NCI-H1105 (cell line): ENCODE measurements at regions not wholly inside any gene's neighbourhood (a gene's known extent, or its start where the extent isn't known, plus 50 kb on each side); places are given as distances from the start of the nearest gene placed in this dataset.

ENCODE experiments used
- DNase-seq: peaks from one replicate; lab custom pipeline; 2025; lab: John Stamatoyannopoulos, UW

GRCh38 chr18:79610461-79611039 is 69.1 kb upstream of the CTDP1 start:
- DNase-seq = no peak

DNA sequence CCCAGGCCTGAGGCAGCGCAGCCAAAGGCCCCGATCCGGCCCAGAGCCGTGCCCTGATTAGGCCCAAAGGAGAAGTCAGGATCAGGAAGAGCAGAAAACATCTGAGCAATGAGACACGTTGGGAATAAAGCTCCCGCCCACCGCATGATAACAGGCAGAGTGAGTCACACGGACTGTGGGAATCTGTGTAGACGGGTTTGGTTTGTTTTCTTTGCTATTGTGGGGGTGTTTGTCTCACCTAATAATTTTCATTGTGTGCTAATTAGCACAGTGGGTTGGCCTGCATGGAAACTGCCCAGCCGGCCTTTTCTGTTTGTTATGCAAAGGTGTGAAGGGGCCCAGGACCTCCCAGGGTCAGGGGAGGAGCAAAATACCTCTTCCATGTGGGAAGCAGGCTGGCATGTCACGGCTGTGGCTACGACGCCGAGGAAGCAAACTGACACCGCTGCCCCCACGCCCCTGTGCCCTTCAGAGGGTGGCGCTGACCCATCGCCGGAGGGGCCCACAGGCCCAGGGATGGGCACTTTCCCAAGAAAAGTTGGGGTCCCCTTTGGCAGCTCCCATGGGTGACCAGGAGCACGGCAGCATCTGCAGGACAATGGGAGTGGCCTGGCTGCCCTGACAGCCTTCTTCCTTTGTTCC is 68.4 kb upstream of the CTDP1 start:
- DNase-seq = no peak

DNA sequence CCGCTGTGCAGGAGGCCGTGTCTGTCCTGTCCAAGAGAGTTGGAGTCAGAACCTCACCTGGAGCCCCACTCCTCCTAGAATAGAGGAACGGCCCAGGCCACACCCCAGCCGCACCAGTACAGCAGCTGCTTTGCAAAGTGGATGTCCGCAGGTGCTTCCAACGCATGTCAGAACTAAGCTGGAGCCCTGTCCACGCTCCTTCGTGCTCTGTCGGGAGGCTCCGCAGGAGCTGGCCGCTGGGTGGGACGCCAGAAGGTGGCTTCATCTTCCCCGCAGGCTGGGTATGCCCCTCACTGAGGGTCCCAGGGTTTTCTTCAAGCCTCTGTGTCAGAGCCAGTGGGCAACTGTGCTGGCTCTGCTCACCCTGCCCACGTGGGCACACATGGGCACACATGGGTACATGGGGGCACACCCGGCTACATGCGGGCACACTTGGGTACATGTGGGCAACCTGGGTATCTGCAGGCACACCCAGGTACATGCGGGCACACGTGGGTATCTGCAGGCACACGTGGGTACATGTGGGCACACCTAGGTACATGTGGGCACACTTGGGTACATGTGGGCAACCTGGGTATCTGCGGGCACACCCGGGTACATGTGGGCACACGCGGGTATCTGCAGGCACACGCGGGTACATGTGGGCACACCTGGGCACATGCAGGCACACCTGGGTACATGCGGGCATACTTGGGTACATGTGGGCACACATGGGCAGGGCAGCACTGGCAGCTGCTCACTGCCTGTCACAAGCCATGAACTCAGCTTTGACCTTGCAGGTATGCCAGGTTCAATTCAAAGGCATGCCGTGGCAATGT is 67.1 kb upstream of the CTDP1 start:
- no peak for DNase-seq

- no peak for DNase-seq
Measured at GRCh38 chr18:79613186-79613931, 66.2 kb upstream of the CTDP1 start.

DNA sequence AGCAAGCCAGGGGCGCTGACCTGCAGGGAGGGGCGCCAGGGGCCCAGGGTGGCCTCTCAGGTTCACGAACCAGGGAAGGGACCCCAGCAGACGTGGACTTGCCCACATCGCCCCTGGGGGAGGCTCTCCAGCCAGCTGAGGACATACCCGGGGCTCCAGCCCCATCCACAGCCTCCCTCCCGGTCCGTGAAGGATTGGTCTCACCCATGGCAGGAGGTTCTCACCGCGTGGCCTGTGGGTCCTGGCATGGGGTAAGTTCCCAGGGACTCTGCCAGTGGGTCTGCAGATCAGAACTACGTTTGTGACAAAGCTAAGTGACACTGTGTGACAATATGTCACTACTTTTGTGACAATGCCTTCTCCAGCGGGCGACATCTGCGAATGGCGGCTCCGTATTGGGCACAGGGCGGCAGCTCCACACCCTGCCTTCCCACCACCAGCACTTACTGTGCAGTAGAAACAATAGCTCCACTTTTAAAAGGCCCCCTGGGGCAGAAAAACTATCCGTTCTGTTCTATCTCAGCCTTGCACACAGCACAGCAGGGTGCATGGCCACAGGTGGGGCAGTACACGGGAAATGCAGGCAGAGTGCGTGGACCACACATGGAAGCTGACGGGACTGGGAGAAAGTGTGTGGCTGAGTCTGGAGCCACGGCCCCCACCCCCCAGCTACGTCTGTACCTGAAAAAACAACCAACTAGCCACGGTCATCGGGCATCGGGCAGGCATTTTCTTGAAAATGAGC is 65.2 kb upstream of the CTDP1 start:
- DNase-seq = no peak

- DNase-seq = no peak
Measured at GRCh38 chr18:79615091-79615490, 64.5 kb upstream of the CTDP1 start.

- DNase-seq = no peak
Measured at GRCh38 chr18:79615586-79615985, 64.0 kb upstream of the CTDP1 start.

DNA sequence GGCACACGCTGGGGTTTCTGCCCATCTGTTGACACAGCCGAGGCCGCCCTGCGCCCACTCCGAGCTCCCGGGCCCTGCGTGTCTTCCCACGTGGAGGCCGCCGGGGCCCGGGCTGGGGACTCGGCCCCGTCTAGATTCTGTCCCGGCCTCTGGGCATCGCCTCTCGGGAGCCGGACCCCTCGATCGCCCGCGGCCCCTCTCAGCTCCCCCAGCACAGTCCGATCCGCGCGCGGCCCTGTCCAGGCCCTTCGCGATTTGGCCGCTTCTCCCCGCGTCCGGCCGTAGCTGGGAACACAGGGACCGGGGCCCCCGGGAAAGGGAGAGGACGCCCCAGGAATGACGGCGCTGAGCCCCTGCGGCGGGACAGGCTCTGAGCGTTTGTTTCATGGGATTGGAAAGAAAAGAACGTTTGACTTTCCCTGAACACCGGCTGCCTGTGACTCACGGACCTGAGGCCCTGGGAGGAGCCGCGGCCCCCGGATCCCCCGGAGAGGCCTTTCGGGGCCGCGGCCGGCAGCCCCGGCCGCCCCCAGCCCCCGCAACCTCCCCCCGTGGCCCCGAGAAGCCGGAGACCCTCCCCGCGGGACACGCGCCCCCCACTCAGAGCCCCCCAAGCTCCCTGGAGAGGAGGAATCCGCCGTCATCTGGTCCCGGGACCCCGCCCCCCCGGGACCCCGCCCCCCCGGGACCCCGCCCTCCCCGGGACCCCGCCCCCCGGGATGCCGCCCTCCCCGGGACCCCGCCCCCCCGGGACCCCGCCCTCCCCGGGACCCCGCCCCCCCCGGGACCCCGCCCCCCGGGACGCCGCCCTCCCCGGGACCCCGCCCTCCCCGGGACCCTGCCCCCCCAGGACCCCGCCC is 62.7 kb upstream of the CTDP1 start:
- DNase-seq = no peak

GRCh38 chr18:79617511-79618500 is 61.8 kb upstream of the CTDP1 start:
- DNase-seq = no peak

- no peak for DNase-seq
Measured at GRCh38 chr18:79620576-79621165, 58.9 kb upstream of the CTDP1 start.

DNA sequence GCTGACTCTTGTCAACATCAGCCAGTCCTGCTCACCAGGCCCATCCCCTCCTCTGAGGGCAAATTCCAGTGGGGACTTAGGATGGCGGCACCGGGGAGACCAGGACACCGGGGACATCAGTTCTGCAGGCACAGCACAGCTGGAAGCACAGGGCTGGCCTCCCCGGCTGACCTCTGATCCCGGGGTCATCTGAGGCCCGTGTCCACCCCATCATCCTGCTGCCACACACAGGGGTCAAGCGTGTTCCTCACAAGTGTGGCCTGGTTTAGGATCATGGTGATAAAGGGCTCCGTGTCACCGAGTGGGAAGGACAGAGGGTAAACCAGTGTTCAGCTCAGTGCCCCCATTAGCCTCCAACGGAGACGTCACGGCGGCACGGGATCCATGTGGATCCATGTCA is 58.1 kb upstream of the CTDP1 start:
- no peak for DNase-seq

DNA sequence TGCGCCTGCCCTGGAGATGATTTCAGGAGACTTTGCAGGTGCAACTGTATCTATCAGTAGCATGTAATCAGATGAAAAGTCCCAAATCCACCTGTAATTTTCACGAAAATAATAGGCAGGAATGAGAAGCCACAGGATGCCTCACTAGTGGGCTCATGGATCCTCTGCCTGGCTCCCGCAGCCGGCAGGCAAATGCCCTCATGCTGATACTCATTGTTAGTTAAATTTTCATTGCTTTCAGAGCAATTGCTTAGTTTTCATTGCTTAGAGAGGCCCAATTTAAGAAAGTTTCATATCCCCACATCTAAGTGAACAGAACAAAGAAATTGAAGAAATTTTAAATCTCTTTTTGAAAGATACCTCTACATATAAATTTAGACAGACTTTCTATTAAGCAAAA is 57.6 kb upstream of the CTDP1 start:
- DNase-seq = no peak

- DNase-seq = no peak
Measured at GRCh38 chr18:79624356-79625170, 55.0 kb upstream of the CTDP1 start.

GRCh38 chr18:79625195-79625923 is 54.2 kb upstream of the CTDP1 start:
- no peak for DNase-seq

- no peak for DNase-seq
Measured at GRCh38 chr18:79625924-79626561, 53.6 kb upstream of the CTDP1 start.

DNA sequence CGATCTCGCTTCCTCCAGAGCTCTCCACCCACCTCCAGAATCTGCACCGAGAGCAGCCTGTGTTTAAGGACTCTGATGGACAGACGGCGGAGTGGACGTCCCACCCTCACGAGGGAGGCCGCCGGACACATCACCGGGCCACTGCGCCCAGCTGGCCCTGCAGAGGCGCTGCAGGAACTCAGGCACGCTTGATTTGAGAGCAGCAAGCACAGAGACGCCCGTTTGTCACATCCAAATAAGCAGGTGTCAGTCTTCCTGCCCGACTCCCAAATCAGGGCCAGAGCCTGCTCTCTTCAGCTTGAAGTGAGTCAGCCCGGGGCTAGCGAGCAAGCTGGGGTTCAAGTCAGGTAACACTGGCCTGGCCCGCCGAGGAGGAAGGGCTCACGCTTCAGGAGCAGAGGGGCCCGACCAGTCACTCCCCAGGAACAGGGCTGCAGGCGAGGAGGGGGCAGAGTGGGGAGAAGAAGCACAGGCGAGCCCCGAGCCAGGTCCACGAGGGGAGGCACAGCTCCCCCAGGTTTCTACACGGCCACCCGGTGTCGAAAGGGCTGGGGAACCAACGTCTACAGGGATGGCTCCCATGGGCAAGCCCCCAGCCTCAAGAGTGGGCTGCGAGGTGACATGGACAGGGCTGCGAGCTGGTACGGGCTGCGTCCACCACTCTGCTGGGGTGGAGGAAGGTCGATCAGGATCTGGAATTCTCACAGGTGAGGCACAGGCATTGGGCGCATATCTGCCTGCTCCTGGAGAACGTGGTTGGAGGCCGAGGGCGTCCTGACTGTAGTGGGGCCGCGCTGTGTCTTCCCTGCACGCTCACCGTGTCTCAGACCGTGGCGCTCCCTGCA is 52.5 kb upstream of the CTDP1 start:
- no peak for DNase-seq
